ENCODE measurements at regions not wholly inside any gene's neighbourhood (a gene's known extent, or its start where the extent isn't known, plus 50 kb on each side); places are given as distances from the start of the nearest gene placed in this dataset.

GRCh38 chr2:221212105-221212504 is 360.0 kb downstream of the EPHA4 start:
- no peak for DNase-seq (ENCODE audit: low spot score in 2 of 2)
- H3K27ac ChIP-seq, result no peak overlapping the region
- intact Hi-C loops (cut with DNase I; ENCODE audit: low total_unique reads), result no loop called here
- no peaks in the 10 kb centered on the region for H3K36me3 ChIP-seq
- TF ChIP-seq POLR2AphosphoS5 (IDR thresholded peaks at IDR 0.05), result no peak
- no peak for TF ChIP-seq POLR2A (IDR thresholded peaks at IDR 0.05)
- no peak for TF ChIP-seq CTCF (IDR thresholded peaks at IDR 0.05)
- no peaks in the 10 kb centered on the region for H3K27me3 ChIP-seq
- no peaks in the 10 kb centered on the region for H3K9me3 ChIP-seq
- H3K4me3 ChIP-seq, result no peak overlapping the region
- H3K4me1 ChIP-seq, result no peaks in the 10 kb centered on the region

- Histone ChIP-seq H3K36me3 (no peaks in the 10 kb centered on the region), H3K27me3 (no peaks in the 10 kb centered on the region), H3K9me3 (no peaks in the 10 kb centered on the region), H3K4me1 (no peaks in the 10 kb centered on the region), H3K4me3 (no peak overlapping the region), H3K27ac (no peak overlapping the region)
- DNase-seq (ENCODE audit: low spot score in 2 of 2), result no peak
- TF ChIP-seq CTCF (IDR thresholded peaks at IDR 0.05) (no peak), POLR2AphosphoS5 (IDR thresholded peaks at IDR 0.05) (no peak), POLR2A (IDR thresholded peaks at IDR 0.05) (no peak)
- intact Hi-C loops (cut with DNase I; ENCODE audit: low total_unique reads), result no loop called here
Measured at GRCh38 chr2:221215487-221215886, 356.6 kb downstream of the EPHA4 start.

GRCh38 chr2:221216636-221217035 is 355.5 kb downstream of the EPHA4 start:
- Histone ChIP-seq H3K4me1 (no peaks in the 10 kb centered on the region), H3K36me3 (no peaks in the 10 kb centered on the region), H3K27ac (no peak overlapping the region), H3K4me3 (no peak overlapping the region), H3K27me3 (no peaks in the 10 kb centered on the region), H3K9me3 (no peaks in the 10 kb centered on the region)
- TF ChIP-seq POLR2AphosphoS5 (IDR thresholded peaks at IDR 0.05) (no peak), CTCF (IDR thresholded peaks at IDR 0.05) (no peak), POLR2A (IDR thresholded peaks at IDR 0.05) (no peak)
- intact Hi-C loops (cut with DNase I; ENCODE audit: low total_unique reads), result no loop called here
- DNase-seq (ENCODE audit: low spot score in 2 of 2), result no peak

GRCh38 chr2:221225752-221226151 is 346.4 kb downstream of the EPHA4 start:
- no peak for TF ChIP-seq POLR2AphosphoS5 (IDR thresholded peaks at IDR 0.05)
- no peak for TF ChIP-seq CTCF (IDR thresholded peaks at IDR 0.05)
- TF ChIP-seq POLR2A (IDR thresholded peaks at IDR 0.05), result no peak
- Histone ChIP-seq H3K9me3 (no peaks in the 10 kb centered on the region), H3K27ac (no peak overlapping the region), H3K4me1 (no peaks in the 10 kb centered on the region), H3K36me3 (no peaks in the 10 kb centered on the region), H3K27me3 (no peaks in the 10 kb centered on the region), H3K4me3 (no peak overlapping the region)
- DNase-seq (ENCODE audit: low spot score in 2 of 2), result no peak
- intact Hi-C loops (cut with DNase I; ENCODE audit: low total_unique reads), result no loop called here

GRCh38 chr2:221228214-221228769 is 343.8 kb downstream of the EPHA4 start:
- Histone ChIP-seq H3K4me1 (no peaks in the 10 kb centered on the region), H3K27ac (no peak overlapping the region), H3K27me3 (no peaks in the 10 kb centered on the region), H3K9me3 (no peaks in the 10 kb centered on the region), H3K36me3 (no peaks in the 10 kb centered on the region), H3K4me3 (no peak overlapping the region)
- intact Hi-C loops (cut with DNase I; ENCODE audit: low total_unique reads), result no loop called here
- no peak for DNase-seq (ENCODE audit: low spot score in 2 of 2)
- no peak for TF ChIP-seq CTCF (IDR thresholded peaks at IDR 0.05)
- TF ChIP-seq POLR2AphosphoS5 (IDR thresholded peaks at IDR 0.05), result no peak
- no peak for TF ChIP-seq POLR2A (IDR thresholded peaks at IDR 0.05)

All from breast epithelium (tissue), 4 donors.